NCI-H146 treated with DMSO at 0.1 percent for 48 hours (cell line): ENCODE measurements at regions not wholly inside any gene's neighbourhood (a gene's known extent, or its start where the extent isn't known, plus 50 kb on each side); places are given as distances from the start of the nearest gene placed in this dataset.
"Not testable (repeated sequence)": the region's sequence is repeated elsewhere in the genome, so short reads cannot be mapped to it uniquely, and the experiment has no call there.

Source experiments
- DNase-seq: peaks from one replicate; lab custom pipeline; 2025; ENCODE audit not compliant: unreplicated experiment; lab: John Stamatoyannopoulos, UW

DNA sequence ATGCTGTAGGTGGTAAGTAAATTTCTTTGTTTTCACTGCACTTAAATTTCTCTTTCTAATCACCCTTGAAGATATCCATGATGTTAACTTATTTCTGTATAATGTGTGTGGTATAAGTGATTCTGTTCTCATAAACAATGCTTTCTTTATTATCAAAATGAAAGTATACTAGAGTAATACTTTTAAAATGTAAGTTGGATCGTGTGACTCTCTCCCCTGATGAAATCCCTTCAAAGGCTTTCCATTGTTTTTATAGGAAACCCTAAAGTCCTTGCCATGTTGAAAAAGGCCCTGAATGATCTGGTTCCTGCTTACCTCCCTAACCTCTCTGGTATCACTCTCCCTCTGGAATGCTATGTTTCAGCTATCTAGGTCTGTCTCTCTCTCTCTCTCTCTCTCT, 191.1 kb upstream of the LHX8 start:
- DNase-seq = no peak

DNA sequence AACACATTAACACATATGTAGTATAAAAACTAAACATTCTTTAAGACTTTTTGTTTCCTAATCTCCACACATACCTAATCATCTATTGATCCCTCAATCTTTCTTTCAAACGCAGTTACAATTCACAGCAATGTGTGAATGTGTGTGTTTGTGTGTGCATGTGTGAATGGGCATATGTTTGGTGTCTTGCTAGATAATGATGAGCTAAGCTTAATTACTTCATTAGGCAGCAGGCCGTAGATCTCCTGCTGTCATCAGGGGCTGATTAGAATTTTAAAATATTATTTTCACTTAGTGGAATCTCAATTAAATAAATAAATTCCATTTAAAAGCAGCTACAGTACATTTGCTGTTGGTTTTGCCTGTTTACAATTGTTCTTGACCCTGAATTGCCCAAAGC, 187.8 kb upstream of the LHX8 start:
- no peak for DNase-seq

DNA sequence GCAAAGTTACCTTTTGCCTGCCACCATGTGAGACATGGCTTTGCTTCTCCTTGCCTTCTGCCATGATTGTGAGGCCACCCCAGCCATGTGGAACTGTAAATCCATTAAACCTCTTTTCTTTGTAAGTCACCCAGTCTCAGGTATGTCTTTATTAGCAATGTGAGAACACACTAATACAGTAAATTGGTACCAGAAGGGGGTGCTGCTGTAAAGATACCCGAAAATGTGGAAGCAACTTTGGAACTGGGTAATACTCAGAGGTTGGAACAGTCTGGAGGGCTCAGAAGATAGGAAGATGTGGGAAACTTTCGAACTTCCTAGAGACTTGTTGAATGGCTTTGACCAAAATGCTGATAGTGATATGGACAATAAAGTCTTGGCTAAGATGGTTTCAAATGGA, 184.8 kb upstream of the LHX8 start:
- not testable (repeated sequence) for DNase-seq

DNA sequence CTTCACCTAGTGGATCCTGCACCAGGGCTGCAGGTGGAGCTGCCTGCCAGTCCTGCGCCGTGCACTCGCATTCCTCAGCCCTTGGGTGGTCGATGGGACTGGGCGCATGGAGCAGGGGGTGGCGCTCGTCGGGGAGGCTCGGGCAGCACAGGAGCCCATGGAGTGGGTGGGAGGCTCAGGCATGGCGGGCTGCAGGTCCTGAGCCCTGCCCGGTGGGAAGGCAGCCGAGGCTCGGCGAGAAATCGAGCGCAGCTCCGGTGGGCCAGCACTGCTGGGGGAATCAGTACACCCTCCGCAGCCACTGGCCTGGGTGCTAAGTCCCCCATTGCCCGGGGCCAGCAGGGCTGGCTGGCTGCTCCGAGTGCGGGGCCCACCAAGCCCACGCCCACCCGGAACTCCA, 182.2 kb upstream of the LHX8 start:
- DNase-seq = not testable (repeated sequence)

DNA sequence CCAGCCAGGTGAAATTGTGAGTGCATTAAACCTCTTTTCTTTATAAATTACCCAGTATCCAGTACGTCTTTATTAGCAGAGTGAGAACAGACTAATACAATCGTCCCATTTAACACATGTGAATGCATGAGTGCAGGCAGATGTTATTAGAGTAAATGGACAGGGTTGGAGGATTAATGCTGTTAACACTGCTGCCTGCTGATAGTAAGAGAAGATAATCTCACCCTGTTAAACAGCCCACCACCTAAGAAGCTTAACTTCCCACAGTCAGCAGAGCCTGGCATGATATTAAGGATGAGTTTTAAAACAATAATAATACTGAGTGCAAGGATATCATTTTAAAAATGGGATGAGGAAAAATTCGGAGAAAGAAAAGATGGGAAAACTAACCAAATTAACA, 181.4 kb upstream of the LHX8 start:
- DNase-seq = no peak

DNA sequence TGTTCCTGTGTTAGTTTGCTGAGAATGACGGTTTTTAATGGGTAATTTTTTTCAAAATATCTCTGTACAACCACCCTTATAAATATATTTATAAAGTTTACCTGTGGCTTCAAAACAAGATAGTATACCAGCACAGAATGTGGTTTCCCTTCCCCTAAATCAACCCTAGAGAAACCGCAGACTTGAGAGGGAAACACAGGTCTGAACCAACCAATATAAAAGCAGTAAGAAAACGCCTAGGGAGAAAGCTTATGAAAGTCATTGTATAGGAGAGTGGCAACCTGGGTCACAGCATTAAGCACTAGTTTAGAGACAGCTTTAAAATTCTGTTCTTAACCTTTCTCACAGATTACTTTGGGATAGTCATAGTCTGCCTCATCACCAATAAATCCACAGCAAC, 180.6 kb upstream of the LHX8 start:
- DNase-seq = no peak

DNA sequence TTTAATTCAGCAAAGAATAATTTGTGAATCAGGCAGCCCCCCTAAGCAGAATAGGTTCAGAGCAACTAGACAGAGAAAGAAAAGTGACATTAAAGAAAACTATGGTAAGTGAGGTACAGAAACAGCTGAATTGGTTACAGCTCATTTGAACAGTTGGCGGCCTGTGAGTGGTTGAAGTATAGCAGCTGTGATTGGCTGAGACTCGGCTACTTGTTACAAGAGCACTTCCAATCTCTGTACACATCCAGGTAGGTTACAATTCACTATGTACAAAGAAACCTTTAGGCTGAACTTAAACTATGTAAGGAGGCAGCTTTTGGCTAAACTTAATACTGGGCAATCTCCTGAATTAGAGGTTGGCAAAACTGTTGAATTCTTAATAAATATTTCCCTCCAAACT, 171.1 kb upstream of the LHX8 start:
- no peak for DNase-seq

DNA sequence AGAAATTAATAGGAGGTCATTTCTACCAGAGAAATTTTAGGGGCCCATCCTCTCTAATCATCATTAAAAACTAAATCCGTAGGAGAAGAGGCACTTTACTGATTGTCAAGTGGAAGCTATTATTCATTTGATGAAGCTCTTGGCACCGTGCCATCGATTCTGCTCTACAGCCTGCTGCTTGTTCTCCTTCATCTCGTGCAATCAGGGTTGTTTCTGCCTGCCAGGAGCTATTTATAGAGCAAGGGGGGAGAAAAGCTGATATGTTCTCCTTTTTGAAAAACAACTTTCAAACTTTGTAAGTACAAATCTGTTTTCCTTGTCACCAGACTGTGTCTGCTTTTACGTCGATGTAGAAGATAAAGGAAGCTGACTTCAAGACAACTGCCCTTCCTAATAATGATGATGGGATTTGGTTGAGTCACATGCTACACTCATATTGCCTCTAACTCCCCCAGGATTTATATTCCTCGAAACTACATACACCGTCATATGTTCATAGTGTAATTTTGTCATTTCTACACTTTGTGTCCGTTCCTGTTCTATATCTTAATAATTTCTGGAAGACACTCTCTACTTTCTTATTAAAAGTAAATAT, 169.6 kb upstream of the LHX8 start:
- no peak for DNase-seq

DNA sequence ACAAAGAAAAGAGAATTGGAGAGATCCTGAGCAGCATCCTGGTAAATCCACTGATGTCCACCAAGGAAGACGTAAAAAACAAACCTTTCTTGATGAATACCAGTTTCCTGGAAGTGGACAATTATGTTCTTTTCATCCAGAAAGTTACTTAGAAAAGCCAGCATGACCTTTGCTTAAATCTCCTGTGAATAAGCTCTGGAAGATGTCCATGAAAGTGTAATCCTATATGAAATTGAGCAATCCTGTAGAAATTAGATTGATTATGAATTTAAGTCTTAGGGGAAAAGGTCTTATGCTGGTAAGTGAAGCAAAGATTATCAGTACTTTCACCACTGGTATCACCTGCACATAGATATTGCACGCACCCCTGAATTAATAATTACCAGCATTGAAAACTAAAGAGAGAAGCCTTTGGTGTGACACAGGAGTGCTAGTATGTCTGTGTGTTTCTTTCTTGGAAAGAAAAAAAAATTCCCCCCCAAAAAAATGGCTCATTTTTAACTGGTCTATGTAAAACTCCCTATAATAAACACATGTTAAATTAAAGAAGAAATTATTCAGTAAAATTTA, 164.5 kb upstream of the LHX8 start:
- DNase-seq = no peak

DNA sequence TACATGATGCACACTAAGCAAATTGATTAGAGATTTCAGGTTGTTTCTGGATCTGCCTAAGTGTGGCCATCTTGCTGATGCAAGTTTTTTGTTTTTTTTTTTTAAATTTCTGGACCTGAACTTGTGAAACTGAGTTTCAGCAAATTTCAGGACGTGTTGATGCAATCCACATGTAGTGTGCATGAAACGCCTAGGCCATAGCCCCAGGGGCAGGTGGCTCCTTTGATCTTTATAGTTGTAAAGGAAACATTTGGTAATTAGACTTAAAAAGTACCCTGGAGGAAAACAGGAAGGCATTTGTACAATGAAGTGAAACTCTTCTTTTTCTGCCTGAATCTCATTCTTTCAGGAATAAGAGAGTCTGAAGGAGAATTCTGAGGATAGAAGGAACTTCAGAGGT, 162.2 kb upstream of the LHX8 start:
- DNase-seq = no peak

DNA sequence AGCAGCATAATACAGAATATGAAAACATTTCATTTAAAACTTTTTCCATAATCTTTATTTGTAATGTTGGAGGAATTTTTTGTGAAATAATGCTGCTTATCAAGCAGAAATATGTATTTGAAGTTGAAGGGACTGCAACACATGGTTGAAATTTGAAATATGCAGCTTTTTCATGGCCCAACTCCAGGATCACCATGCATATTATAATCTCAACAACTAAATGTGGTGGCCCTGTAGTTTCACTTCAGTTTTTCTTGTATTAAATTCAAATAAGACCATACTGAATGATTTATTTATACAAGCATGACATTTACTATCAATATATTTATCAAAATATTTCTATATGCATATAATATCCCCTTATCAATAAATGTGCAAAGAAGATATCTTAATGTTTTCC, 157.7 kb upstream of the LHX8 start:
- DNase-seq = no peak

DNA sequence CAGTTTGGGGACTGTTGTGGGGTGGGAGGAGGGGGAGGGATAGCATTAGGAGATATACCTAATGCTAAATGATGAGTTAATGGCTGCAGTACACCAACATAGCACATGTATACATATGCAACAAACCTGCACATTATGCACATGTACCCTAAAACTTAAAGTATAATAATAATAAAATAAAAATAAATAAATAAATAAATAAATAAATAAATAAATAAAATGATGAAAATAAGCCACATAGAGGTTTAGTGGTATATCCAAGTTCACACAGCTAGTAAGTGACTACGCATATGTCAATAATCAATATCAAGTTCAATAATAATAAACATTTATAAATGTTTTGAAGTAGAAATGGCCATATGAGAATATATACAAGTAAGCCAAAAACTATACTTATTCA, 141.7 kb upstream of the LHX8 start:
- DNase-seq = not testable (repeated sequence)

DNA sequence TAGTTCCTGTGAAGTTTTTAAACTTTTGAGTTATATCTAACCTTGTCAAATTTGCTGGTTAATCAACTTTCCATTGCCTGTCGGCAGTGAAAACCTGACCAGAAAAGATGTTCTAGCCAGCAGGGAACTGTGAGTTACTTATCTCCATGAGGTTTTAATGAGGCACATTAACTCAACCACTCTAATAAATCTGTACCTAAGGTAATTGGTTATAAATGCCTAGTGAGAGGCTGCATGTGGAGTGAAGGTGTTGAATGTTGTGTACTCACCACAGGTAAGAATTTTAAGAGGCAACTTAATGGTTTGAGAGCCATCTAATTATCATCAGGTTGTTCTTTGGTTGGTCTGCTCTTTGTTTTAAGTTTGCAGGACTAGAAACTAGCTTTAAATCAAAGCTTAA, 138.4 kb upstream of the LHX8 start:
- no peak for DNase-seq

DNA sequence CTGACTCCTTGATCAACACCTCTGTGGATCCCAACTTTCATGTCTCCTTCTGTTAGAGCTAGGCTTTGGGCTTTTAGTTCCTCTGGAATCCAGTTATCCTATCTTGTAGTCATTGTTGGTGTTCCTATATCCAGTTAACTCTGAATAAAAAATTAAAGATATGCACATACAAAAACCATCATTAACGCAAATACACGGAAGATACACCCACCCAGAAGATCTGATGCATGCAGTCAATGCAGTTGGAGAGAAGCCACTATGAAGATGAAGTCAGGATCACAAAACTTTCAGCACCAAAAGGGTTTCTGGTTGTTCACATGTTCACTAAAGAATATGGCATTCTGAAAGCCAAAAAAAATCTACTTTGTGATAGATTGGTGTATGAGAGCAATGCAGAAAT, 123.6 kb upstream of the LHX8 start:
- no peak for DNase-seq

DNA sequence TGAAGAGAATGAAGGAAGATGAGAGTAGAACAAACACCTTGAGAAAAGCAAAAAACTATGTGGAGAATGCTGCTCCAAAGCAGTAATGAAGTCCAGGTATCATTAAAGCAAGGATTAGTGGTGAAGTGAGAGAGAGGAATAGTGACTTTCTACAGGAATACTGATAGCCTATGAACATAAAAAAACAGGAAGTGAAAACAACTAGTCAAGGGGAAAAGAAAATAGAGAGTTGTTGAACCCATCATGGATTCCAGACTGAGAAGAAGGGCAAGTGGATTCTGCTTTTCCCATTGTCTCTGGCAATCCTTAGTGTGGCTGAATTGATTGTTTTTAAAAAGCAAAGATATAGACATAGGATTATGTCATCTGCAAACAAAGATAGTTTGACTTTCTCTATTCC, 119.9 kb upstream of the LHX8 start:
- no peak for DNase-seq

DNA sequence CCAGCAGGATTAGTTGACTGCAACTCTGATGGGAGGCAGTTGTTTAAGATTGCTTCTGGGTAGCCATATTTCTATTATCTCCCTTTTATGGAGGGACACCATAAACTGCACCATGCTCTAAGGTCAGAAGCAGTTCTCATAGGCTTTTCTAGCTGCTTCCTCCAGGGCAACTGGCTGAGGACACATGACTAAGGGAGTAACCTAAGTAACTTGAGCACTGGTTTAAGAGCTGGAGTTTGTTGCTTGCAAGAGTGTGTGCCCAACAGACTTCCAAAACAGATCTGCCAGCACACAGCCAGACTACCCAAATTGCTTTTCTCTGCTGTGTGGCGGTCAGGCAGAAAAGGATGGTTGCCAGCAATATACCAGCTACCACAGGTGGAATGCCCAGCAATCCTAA, 111.2 kb upstream of the LHX8 start:
- no peak for DNase-seq

DNA sequence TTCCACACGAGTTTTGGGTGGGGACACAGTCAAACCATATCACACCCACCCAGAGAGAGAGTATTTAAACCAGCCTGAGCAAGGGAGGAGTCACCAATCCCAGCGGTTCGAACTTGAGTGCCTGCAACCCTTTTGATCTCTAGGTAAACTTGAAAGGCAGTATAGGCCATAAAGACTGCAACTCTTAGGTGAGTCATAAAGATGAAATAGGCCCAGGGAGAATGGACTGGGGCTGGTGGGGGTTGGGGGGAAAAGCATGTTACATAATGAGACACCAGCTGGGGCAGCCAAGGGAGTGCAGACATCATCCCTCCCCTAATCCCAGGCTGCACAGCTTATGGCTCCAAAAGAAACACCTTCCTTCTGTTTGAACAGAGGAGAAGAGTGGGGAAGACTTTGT, 99.8 kb upstream of the LHX8 start:
- no peak for DNase-seq

DNA sequence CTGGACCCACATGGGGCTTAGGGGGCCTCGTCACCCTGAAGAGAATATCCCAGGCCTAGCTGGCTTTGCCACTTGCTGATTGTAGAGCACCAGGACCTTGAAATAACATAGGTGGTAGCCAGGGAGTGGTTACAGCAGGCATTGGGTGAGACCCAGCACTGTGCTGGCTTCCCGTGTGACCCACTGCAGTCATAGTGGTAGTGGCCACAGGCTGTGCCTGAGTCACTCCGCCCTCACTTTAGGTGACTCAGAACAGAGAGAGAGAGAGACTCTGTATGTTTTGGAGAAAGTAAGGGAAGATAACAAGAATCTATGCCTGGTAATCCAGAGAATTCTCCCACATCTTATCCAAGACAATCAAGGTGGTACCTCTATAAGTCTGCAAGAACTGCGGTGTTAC, 98.7 kb upstream of the LHX8 start:
- no peak for DNase-seq

DNA sequence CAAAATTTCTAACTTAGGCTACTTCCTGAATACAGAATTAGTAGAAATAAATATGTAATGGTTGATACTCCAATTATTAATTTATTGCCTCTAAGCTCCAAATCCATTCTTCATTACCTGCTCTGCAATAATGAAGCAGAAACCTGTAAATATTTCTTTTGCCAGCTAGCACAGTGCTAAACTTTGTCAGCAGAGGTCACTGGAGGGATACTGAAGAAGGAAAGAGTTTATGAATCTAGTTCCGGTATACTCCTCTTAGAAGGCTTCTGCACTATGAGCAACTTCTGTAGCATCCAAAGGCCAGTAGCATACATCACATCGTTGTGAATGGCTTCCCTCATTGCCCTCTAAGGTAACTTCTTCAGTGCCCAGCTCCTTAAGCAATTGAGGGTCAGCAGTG, 81.0 kb upstream of the LHX8 start:
- DNase-seq = peak; percentile 46

DNA sequence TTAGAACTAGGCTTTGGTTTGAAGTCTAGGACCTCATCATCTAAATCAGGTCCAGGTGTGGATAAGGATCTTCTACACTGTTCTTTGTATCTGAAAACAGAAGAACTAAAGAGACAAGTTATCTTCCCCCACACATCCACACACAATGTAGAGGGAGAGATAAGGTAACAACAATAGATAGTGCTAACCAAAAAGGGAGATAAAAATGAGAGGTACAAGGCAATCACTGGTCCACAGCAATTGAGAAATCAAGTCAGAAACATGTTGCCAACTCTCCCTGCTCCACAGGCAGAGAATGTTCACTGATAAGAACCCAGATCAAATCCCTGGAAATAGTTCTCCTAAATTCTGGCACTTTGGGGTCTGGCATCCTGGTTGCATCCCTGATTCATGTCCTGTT, 75.8 kb upstream of the LHX8 start:
- DNase-seq = no peak

DNA sequence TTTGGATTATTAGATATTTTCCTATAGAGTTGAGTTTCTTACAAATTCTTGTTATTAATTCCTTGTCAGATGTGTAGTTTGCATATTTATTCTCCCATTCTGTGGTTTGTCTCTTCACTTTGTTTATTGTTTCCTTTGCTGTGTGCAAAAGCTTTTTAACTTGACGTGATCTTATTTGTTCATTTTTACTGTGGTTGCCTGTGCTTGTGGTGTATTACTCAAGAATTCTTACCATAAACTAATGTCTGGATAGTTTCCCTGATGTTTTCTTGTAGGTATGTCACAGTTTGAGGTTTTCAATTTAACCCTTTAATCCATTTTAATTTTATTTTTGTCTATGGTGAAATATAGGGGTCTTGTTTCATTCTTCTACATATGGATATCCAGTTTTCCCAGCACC, 72.1 kb upstream of the LHX8 start:
- DNase-seq = no peak

DNA sequence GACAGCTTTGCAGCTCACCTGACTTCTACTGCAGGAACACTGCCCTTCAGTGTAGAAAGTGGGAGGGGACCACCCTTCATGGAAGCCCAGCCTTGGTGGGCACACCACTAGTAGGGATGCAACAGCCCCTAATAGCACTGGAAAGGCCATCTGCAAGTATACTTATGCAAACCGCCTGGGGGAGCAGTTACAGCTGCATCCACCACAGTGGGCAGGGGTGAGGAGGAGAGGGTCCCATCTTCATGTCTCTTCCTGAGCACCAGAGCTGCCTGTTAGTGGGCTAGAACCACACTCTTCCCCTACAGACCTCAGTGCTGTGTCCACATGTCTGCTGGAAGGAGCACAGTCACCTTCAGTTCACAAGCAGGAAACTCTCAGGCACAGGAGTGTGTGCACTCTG, 66.2 kb upstream of the LHX8 start:
- DNase-seq = no peak

DNA sequence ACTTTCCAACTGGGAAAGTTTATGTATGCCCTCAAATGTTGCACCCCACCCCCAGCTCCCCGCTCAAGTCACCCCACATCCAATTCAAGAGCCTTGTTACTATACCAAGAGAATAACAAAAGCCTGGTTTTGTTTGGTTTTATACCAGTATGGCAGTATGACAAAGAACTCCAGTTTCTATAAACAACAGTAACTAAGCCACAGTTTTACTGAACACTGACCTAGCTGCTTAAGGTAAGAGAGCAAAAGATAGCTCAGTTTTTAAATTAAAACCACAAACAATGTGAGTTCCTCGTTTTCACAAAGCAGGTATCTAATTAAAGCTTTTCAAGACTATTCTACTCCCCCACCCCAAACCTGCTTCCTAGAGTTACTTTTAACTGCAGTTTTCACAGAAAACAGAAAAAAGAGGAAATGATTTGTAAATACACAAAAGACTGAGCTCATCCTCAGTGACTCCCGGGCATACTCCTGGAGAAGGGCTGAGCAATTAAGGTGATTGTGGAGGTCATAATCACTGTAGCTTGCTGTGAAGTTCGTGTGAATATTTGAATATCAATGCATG, 59.3 kb upstream of the LHX8 start:
- peak; percentile 61 for DNase-seq
